IMR-90 (cell line): ENCODE measurements at regions not wholly inside any gene's neighbourhood (a gene's known extent, or its start where the extent isn't known, plus 50 kb on each side); places are given as distances from the start of the nearest gene placed in this dataset.

Experiments
- CEBPB ChIP-seq: IDR thresholded peaks from 2 replicates; pipeline ENCODE4 v1.6.1; 2012; ENCODE audit warnings: low read depth, low read length, improper control_type of control experiment
- MAFK ChIP-seq: IDR thresholded peaks from 2 replicates; pipeline ENCODE4 v1.6.1; 2012; ENCODE audit warnings: low read depth, low read length, improper control_type of control experiment
- NFE2L2 ChIP-seq: fragments of 150-350 bp; IDR thresholded peaks from 2 replicates; pipeline ENCODE4 v1.6.1; 2016; ENCODE audit warnings: low read depth, mild to moderate bottlenecking, low read length
- POLR2A ChIP-seq: IDR thresholded peaks from 2 replicates; pipeline ENCODE4 v1.6.1; 2012; ENCODE audit warnings: mild to moderate bottlenecking, low read depth, low read length
- RAD21 ChIP-seq: IDR thresholded peaks from 2 replicates; pipeline ENCODE4 v1.6.1; 2012; ENCODE audit warnings: low read length, improper control_type of control experiment
- RCOR1 ChIP-seq: IDR thresholded peaks from 2 replicates; pipeline ENCODE4 v1.6.1; 2012; ENCODE audit warnings: mild to moderate bottlenecking, low read length, improper control_type of control experiment; ENCODE audit not compliant: insufficient replicate concordance
- RFX5 ChIP-seq: IDR thresholded peaks from 2 replicates; pipeline ENCODE4 v1.8.0; 2012; ENCODE audit warnings: low read depth, mild to moderate bottlenecking, low read length, moderate library complexity
- SMC3 ChIP-seq: fragments of 150-350 bp; IDR thresholded peaks from 2 replicates; pipeline ENCODE4 v1.6.1; 2016; ENCODE audit warnings: low read depth, mild to moderate bottlenecking, antibody characterized with exemption, low read length, moderate library complexity
- TF ChIP-seq, protein P1 (sequence below): conservative IDR thresholded peaks from 2 replicates; pipeline ENCODE4 v1.5.1; 2012; ENCODE audit warnings: mild to moderate bottlenecking, low read depth, low read length, improper control_type of control experiment
- TF ChIP-seq, protein P2 (sequence below): fragments of 150-350 bp; IDR thresholded peaks from 2 replicates; pipeline ENCODE4 v1.6.1; 2017; ENCODE audit warnings: mild to moderate bottlenecking, antibody characterized with exemption, low read length, low read depth
- TF ChIP-seq, protein P3 (sequence below): fragments of 150-350 bp; IDR thresholded peaks from 2 replicates; pipeline ENCODE4 v1.6.1; 2016; ENCODE audit warnings: low read depth, mild to moderate bottlenecking, low read length, moderate library complexity, borderline replicate concordance

DNA sequence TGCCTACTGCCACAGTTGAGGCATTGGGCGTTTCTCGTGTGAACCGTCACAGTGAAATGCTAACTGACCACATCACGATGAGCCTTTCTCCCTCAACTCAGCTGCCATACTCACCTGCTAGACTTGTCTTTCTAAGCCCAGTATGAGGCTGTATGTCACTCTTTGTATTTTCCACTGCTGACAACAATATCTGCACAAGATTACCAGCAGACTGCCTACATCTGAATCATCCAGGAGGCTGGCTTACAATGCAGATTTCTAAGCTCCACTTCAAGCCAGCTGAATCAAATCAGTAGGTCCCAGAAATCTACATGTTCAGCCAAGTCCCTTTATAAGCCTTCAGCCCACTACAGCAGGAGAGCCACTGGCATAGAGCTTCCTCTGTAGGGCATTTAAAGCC, 355.0 kb upstream of the DUSP10 start:
- TF ChIP-seq, protein P1, sequence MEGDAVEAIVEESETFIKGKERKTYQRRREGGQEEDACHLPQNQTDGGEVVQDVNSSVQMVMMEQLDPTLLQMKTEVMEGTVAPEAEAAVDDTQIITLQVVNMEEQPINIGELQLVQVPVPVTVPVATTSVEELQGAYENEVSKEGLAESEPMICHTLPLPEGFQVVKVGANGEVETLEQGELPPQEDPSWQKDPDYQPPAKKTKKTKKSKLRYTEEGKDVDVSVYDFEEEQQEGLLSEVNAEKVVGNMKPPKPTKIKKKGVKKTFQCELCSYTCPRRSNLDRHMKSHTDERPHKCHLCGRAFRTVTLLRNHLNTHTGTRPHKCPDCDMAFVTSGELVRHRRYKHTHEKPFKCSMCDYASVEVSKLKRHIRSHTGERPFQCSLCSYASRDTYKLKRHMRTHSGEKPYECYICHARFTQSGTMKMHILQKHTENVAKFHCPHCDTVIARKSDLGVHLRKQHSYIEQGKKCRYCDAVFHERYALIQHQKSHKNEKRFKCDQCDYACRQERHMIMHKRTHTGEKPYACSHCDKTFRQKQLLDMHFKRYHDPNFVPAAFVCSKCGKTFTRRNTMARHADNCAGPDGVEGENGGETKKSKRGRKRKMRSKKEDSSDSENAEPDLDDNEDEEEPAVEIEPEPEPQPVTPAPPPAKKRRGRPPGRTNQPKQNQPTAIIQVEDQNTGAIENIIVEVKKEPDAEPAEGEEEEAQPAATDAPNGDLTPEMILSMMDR, result no peak
- TF ChIP-seq CEBPB (no peak), RFX5 (no peak), POLR2A (no peak), RCOR1 (no peak), NFE2L2 (no peak), SMC3 (no peak), RAD21 (no peak), MAFK (no peak)
- TF ChIP-seq, protein P2, sequence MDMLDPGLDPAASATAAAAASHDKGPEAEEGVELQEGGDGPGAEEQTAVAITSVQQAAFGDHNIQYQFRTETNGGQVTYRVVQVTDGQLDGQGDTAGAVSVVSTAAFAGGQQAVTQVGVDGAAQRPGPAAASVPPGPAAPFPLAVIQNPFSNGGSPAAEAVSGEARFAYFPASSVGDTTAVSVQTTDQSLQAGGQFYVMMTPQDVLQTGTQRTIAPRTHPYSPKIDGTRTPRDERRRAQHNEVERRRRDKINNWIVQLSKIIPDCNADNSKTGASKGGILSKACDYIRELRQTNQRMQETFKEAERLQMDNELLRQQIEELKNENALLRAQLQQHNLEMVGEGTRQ, result no peak
- TF ChIP-seq, protein P3, sequence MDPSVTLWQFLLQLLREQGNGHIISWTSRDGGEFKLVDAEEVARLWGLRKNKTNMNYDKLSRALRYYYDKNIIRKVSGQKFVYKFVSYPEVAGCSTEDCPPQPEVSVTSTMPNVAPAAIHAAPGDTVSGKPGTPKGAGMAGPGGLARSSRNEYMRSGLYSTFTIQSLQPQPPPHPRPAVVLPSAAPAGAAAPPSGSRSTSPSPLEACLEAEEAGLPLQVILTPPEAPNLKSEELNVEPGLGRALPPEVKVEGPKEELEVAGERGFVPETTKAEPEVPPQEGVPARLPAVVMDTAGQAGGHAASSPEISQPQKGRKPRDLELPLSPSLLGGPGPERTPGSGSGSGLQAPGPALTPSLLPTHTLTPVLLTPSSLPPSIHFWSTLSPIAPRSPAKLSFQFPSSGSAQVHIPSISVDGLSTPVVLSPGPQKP, result no peak
